ENCODE measurements at regions not wholly inside any gene's neighbourhood (a gene's known extent, or its start where the extent isn't known, plus 50 kb on each side); places are given as distances from the start of the nearest gene placed in this dataset.

DNA sequence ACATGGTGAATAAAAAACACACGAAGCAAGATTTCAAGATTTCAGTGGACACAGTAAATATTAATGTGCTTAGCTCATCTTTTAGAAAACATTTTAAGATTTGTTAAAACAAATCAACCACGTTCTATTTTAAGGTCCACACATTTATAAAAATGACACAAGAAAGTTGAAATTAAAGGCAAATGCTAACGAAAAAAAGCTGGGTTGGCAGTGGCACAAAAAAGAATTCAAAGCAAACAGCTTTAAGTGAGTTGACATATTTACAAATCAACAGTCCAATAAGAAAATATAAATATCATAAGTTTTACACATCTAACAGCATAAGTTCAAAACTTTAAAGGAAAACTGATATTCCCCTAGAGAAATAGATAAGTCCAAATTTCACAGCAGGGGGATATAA, 430.4 kb upstream of the CCDC54 start:
- no peak for DNase-seq
- Histone ChIP-seq H3K9ac (ENCODE audit: extremely low read depth, low read length, poor library complexity, severe bottlenecking) (no peak overlapping the region), H3K27me3 (ENCODE audit: control insufficient read depth, insufficient read depth, low read length, poor library complexity, severe bottlenecking) (no peaks in the 10 kb centered on the region), H3K4me1 (ENCODE audit: control insufficient read depth, insufficient read depth, low read length) (no peaks in the 10 kb centered on the region), H3K36me3 (ENCODE audit: control insufficient read depth, insufficient read depth, low read length) (no peaks in the 10 kb centered on the region), H3K27ac (ENCODE audit: low read depth, low read length) (no peak overlapping the region), H3K9me3 (ENCODE audit: control insufficient read depth, low read length) (peaks cover 6% of the 10 kb centered on the region), H3K4me3 (ENCODE audit: low read length) (no peak overlapping the region)
- Mint-ChIP-seq H3K36me3 (ENCODE audit: low read depth) (no peaks in the 10 kb centered on the region), H3K4me1 (no peaks in the 10 kb centered on the region), H3K9me3 (peaks cover 3% of the 10 kb centered on the region), H3K27me3 (ENCODE audit: insufficient read depth) (no peaks in the 10 kb centered on the region), H3K4me3 (no peak overlapping the region), H3K27ac (no peak overlapping the region)
- no peak for TF ChIP-seq CTCF (conservative IDR thresholded peaks at IDR 0.05)
- WGBS, 2 experiments (ENCODE audit: insufficient coverage in 1 of 2, insufficient read length in 1 of 2): 93 to 100% methylated on average over 1 to 3 of the region's 3 CpGs

DNA sequence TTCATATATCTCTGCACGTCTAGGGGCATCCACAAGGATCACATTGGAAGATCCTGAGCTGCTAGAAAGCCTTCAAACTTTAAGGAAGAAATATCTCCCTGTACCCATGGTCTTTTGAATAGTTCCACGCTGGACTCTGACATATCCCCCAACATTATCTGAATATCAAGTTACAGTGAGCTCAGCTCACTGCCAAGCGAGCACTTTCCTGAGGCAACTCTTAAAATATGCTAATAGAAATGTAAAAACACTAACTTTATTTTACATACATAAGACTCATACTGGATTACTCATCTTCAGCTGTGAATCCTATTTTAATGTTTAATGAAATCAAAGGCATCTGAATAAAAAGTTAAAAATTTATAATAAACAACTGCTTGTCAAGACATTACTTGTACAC, 420.2 kb upstream of the CCDC54 start:
- Histone ChIP-seq H3K36me3 (ENCODE audit: control insufficient read depth, insufficient read depth, low read length) (no peaks in the 10 kb centered on the region), H3K4me3 (ENCODE audit: low read length) (peak overlapping the region; percentile 8), H3K9me3 (ENCODE audit: control insufficient read depth, low read length) (peaks cover 37% of the 10 kb centered on the region), H3K9ac (ENCODE audit: extremely low read depth, low read length, poor library complexity, severe bottlenecking) (no peak overlapping the region), H3K4me1 (ENCODE audit: control insufficient read depth, insufficient read depth, low read length) (no peaks in the 10 kb centered on the region), H3K27me3 (ENCODE audit: control insufficient read depth, insufficient read depth, low read length, poor library complexity, severe bottlenecking) (no peaks in the 10 kb centered on the region), H3K27ac (ENCODE audit: low read depth, low read length) (no peak overlapping the region)
- Mint-ChIP-seq H3K36me3 (ENCODE audit: low read depth) (no peaks in the 10 kb centered on the region), H3K27ac (no peak overlapping the region), H3K4me1 (no peaks in the 10 kb centered on the region), H3K4me3 (no peak overlapping the region), H3K9me3 (peaks cover 19% of the 10 kb centered on the region), H3K27me3 (ENCODE audit: insufficient read depth) (no peaks in the 10 kb centered on the region)
- no peak for TF ChIP-seq CTCF (conservative IDR thresholded peaks at IDR 0.05)
- no peak for DNase-seq
- 88 to 100% methylated on average over 2 to 3 of the region's 3 CpGs for WGBS, 2 experiments (ENCODE audit: insufficient coverage in 1 of 2, insufficient read length in 1 of 2)

- Histone ChIP-seq H3K9ac (ENCODE audit: extremely low read depth, low read length, poor library complexity, severe bottlenecking) (no peak overlapping the region), H3K9me3 (ENCODE audit: control insufficient read depth, low read length) (peaks cover 20% of the 10 kb centered on the region), H3K27me3 (ENCODE audit: control insufficient read depth, insufficient read depth, low read length, poor library complexity, severe bottlenecking) (no peaks in the 10 kb centered on the region), H3K4me1 (ENCODE audit: control insufficient read depth, insufficient read depth, low read length) (no peaks in the 10 kb centered on the region), H3K27ac (ENCODE audit: low read depth, low read length) (no peak overlapping the region), H3K4me3 (ENCODE audit: low read length) (no peak overlapping the region), H3K36me3 (ENCODE audit: control insufficient read depth, insufficient read depth, low read length) (no peaks in the 10 kb centered on the region)
- H3K27me3 Mint-ChIP-seq (ENCODE audit: insufficient read depth): no peaks in the 10 kb centered on the region
- no peak overlapping the region for H3K4me3 Mint-ChIP-seq
- TF ChIP-seq CTCF (conservative IDR thresholded peaks at IDR 0.05): no peak
- H3K9me3 Mint-ChIP-seq: peaks cover 4% of the 10 kb centered on the region
- H3K36me3 Mint-ChIP-seq (ENCODE audit: low read depth): no peaks in the 10 kb centered on the region
- no peak overlapping the region for H3K27ac Mint-ChIP-seq
- 92% methylated on average over 1 of the region's 1 CpG; no CpG with 5 or more reads in 1 of the 2 experiments for WGBS, 2 experiments (ENCODE audit: insufficient coverage in 1 of 2, insufficient read length in 1 of 2)
- no peak for DNase-seq
- H3K4me1 Mint-ChIP-seq: peaks cover 6% of the 10 kb centered on the region
Observed at GRCh38 chr3:106962993-106963392, 414.2 kb upstream of the CCDC54 start.

Data from endodermal cell (in vitro differentiated cells).